ENCODE measurements at regions not wholly inside any gene's neighbourhood (a gene's known extent, or its start where the extent isn't known, plus 50 kb on each side); places are given as distances from the start of the nearest gene placed in this dataset.

- TF ChIP-seq CTCF (IDR thresholded peaks at IDR 0.05; ENCODE audit: low read depth, low read length, missing input control) (no peak), RXRA (IDR thresholded peaks at IDR 0.05) (no peak), EGR1 (IDR thresholded peaks at IDR 0.05; ENCODE audit: low read depth in 2 of 2) (no peak), JUND (IDR thresholded peaks at IDR 0.05) (no peak), TAF1 (conservative IDR thresholded peaks at IDR 0.05) (no peak), SP1 (IDR thresholded peaks at IDR 0.05) (no peak), RAD21 (IDR thresholded peaks at IDR 0.05) (no peak), NR2F2 (IDR thresholded peaks at IDR 0.05) (no peak), YY1 (IDR thresholded peaks at IDR 0.05) (no peak), MAX (IDR thresholded peaks at IDR 0.05) (no peak)
Observed at GRCh38 chr6:165827190-165827518, 164.1 kb upstream of the PDE10A start.
